NCI-H146 treated with DMSO at 0.1 percent for 48 hours (cell line): ENCODE measurements at regions not wholly inside any gene's neighbourhood (a gene's known extent, or its start where the extent isn't known, plus 50 kb on each side); places are given as distances from the start of the nearest gene placed in this dataset.

Experiments used
- DNase-seq: peaks from one replicate; lab custom pipeline; 2025; ENCODE audit not compliant: unreplicated experiment; lab: John Stamatoyannopoulos, UW

DNA sequence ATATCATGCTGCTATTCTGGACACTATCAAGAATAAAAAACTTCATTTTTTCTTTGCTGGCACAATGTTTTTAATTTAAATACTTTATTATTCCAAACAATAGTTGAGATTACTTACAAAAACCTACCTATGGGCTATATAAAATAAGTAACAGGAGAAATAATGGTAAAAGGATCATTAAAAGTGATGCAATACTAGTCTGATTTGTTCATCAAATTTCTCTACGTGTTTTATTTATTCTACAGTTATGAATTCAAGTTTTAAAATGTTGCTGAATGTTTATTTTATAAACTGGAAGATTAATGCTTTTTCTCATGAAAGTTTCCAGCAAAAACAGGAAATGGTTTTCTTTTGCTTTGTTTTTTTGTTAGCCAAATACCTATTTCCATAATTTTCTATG is 662.4 kb upstream of the BRINP3 start:
- no peak for DNase-seq

- no peak for DNase-seq
Measured at GRCh38 chr1:191142748-191143147, 665.1 kb upstream of the BRINP3 start.

DNA sequence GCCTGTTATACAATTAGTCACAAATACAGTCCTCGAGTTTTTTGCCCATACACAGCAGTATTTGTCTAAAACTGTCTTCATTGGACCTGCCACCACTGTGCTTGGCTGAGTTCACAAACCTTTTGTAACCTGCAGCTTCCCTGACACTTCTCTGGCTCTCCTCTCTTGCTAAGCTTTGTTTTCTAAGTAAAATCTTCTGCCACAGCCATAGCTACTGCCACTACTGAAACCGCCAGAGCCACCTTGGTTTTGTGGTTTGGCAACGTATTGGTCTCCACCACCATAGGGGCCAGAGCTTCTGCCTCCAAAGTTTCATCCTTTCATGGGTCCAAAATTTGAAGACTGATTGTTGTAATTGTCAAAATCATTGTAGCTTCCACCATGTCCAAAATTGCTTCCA is 668.2 kb upstream of the BRINP3 start:
- no peak for DNase-seq

- DNase-seq: peak; percentile 40
Measured at GRCh38 chr1:191151321-191151807, 673.7 kb upstream of the BRINP3 start.

DNA sequence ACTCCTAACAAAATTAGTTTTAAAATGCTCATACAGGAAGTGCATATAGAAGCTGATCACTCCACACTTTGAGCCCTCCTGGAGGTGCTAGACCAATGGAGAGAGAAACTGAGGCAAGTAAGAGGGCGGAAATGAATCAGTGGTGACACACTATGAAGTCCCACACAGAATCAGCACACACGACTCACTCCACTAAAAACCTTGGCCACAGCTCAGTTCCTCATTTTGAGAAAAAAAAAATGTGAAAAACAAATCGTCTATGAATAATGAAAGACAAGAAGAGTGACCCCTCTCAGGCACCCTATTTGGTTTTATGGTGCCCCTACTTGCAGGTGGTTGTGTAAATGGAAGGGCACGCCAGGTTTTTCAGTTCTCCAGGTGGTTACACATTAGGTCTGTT is 675.1 kb upstream of the BRINP3 start:
- DNase-seq: no peak

DNA sequence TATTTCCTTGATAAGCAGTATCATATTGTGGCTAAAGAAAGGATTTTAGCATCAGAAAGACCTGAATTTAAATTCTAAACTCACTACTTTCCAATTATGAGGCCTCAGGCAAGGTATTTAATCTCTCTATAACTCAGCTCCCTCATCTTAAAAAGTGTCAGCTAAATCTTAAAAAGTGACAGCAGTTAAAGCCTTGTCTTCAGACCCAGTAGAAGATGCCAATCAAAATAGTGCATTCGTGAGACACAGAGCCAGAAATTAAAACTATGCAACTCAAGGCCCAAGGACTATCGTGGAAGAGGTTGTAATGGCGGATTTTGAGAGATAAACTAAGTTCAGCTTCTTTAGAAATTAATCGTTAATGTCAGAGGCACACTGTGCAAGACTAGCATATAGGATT is 677.5 kb upstream of the BRINP3 start:
- no peak for DNase-seq

DNA sequence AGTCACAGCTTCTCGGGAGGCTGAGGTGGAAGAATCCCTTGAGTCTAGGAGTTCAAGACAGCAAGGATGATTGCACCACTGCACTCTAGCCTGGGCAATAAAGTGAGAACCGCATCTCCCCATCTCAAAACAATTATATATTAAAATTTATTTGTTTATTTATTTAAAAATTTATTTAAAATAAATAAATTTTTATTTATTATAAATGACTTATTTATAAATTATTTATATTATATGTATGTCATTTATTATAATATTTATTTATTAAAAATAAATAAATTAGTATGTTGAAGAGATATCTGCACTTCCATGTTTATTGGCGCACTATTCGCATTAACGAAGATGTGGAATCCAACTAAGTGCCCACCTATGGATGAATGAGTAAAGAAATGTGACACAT is 683.2 kb upstream of the BRINP3 start:
- no peak for DNase-seq

DNA sequence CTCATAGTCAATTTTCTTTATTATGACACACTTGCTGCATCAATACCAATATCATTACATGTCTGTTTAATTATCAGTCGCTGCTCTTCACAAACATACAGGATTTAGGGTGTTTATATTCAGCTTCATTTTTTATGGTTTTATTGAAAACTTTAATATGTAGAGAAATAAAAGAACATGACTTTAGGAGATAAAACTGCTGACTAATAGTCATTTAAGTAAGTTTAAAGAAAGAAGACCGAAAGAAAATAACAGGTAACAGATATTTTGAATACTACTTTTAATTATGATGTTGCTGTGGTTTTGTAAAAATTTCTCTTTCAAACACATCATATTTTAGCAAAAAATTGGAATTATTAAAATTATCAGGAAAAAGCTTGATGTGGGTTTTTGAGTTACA is 685.1 kb upstream of the BRINP3 start:
- DNase-seq: no peak

DNA sequence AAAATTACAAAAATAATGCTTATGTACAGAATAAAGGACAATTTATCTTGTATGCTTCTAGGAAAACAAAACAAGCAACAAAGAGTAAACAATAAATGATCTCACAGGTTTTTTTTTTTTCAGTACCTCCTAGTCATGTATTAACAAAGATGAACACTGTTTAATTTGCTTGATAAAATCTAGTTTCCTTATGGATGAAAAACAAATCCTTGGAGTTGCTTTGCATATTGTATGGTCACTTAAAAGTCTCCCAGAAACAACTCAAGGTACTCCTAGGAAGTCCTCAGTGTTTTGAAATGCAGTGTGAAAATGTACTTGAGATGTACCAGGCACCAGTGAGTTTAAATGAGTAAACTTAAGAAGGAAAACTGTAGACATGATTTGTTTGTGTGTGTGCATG is 686.0 kb upstream of the BRINP3 start:
- no peak for DNase-seq

DNA sequence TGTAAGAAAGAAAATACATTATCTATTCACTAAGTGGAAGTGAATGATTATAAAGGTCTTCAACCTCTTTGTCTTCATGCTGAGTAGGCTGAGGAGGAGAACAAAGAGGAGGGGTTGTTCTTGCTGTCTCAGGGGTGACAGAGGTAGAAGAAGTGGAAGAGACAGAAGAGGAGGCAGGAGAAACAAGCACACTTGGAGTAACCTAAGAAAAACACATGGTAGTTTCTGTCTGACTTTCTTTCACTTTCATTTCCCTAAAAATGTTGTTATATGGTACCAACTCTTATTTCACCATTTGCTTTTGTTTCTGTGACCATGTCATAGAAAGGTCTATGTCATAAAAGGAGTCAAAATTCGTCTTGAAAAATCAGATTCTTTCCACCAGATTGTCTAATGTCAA is 696.6 kb upstream of the BRINP3 start:
- no peak for DNase-seq

DNA sequence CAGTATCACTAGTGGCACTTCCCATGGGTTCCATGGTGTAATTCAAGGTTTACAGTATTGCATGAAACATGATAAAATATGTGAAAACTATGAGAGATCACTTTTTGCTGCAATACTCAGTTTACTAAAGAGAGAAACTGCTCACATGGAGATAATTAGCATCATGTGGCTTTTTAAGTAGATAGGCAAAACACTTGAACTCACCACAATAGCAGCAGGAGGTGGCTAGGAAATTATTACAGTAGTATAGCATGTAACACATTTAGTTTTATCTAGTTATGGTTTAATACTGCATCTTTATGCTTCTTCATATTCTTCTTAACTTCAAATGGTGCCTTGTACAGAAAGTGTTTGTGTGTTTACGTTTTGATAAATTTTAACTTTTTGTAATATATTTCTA is 698.5 kb upstream of the BRINP3 start:
- DNase-seq: no peak

DNA sequence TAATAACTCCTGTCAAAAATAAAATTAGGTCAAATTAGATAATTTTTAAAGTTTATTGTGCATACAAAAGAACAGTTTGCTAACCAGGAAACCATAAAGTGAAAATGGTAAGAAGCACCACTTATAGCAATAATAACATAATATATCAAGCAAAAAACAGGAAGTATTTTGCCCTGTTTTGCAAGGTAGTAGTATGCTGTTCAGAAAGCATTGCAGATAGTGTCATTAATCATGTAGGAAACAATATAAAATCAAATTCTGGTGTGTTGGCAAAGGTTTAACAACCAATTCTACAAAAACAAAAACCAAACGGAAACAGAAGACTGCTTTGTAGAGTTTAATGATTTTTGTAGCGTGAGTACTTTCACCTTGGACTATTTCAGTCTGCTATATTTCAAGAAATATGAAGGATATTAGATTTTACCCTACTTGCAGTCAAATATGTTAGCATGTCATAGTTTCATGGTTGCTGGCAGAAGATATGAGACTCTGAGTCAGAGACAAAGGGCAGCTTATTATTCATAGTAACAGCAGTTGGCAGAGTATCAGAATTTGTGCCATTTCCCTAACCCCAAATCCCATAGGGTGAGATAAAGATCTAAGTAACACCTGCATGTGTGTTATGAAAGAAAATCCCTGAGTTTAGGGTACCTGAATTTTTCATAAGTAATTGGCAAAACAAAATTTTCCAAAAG is 729.0 kb upstream of the BRINP3 start:
- DNase-seq: no peak

DNA sequence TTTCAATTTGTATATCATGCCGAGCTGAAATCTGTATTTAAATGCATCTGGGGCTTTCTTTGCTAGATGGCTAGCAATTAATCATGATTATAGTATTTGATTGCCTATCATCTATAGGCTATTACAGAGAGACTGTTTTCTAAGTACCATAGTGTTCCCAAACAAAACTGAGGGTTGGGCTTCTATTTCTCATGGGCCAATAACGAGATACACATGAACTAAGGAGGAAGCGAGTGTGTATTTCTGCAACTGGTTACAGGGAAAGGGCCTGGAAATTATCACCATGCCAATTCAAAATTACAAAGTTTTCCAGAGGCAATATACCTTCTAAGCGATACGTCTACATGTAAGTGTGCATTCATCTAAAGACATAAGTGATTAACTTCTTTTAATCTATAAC is 744.5 kb upstream of the BRINP3 start:
- DNase-seq: peak; percentile 24

DNA sequence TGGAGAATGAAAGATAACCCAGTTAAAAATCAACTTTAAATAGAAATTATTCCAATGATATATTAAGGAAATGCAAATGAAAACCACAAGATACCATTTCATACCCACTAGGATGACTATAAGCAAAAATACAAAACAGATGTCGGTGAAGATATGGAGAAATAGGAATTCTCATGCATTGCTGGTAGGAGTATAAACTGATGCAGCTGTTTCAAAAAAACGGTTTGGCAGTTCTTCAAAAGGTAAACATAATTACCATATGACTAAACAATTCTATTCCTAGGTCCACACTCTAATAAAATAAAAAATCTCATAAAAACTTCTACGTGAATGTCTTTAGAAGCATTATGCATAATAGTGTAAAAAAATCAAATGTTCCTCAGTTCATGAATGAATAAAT is 763.3 kb upstream of the BRINP3 start:
- no peak for DNase-seq

DNA sequence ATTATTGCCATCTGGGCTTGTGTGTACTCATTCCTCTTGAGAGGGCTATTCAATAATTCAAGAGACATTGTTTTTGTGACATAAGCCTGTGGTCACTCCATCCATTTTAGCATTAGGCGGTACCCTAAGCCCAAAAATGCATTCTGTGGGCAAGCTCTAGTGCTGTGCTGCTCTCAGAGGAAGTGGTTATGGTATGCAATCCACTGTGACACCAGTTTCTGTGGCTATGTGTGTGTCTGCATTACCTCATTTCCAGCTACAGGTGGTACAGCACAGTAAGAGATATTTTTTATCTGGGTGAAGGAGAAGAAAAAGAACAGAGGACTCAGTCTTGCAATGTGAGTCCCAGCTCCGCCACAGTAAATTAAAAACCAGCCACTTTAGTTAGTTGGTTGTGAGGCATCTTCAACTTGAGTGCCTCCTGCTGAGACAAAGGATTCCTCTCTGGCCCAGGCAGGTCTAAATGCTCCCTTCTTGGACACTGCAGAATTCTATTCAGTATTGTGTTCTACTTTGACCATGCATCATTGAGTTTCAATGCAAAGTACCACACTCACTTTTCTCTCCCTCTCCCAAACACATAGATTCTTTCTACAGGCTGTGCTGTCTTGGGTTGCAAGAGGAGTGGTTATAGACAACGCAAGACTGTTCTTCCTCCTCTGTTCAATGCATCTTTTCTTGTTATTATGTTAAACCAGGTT is 777.8 kb upstream of the BRINP3 start:
- DNase-seq: no peak

DNA sequence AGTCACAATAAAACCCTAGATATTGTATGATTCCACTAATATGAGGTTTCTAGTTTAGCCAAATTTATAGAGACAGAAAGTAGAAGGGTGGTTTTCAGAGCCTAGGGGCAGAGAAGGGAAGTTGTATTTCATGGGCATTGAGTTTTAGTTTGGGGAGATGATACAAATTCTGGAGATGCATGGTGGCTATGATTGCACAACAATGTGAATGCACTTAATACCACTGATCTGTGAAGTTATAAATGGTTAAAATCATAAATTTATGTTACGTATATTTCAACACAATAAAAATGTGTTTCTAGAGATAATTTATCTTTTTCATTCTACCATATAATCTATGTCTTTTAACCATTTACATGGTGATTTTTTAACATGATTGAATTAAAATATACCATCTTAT is 779.3 kb upstream of the BRINP3 start:
- DNase-seq: no peak

DNA sequence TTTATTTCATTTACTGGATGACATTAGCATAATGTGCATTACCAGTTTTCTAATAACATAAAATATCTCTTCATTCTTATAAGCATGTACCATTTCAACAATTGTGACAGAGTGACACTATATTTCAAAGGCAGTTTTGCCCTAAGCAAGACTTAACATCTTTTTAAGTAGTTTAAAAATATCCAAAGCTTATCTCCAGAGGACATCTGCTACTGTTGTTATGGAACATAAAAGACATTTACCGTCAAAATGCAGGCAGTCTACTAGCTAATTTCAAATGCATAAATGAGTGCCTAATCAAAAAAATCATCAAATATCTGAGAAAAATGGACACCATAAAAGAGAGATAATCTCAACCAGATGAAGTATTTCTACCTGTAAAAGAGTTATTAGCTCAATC is 782.4 kb upstream of the BRINP3 start:
- DNase-seq: no peak

DNA sequence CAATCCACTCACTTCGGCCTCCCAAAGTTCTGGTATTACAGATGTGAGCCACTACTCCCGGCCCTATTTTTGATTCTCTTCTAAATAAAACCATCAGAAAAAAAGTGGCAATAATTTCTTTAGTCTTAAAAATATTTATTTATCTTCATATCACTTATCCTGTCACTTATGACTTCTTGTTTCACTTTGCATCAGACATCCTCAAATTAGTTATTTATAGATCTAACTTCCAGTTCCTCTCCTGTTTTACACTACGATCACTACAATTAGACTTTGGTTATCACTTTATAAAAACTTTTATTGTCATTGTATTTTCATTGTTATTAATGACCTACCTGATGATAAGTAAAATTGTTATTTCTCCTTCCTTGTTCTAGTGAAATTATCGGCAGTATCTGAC is 783.4 kb upstream of the BRINP3 start:
- no peak for DNase-seq

- DNase-seq: no peak
Measured at GRCh38 chr1:191279266-191279800, 801.7 kb upstream of the BRINP3 start.

GRCh38 chr1:191284175-191284574 is 806.5 kb upstream of the BRINP3 start:
- no peak for DNase-seq

- peak; percentile 26 for DNase-seq
Measured at GRCh38 chr1:191290441-191290840, 812.8 kb upstream of the BRINP3 start.

DNA sequence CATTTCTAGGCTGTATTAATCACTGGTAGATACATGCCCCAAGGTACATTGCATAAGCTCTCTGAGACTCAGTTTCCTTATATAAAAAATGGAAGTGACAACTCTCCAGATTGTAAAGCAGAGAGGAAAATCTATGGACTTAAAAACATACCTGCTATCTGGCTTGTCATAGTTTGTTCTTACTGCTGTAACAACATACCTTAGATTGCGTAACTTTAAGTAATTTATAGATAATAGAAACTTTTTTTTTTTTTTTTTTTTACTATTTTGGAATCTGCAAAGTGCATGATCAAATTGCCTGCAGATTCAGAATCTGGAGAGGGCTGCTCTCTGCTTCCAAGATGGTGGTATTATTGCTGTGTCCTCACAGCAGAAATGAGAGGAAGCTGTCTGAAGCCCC is 827.7 kb upstream of the BRINP3 start:
- no peak for DNase-seq

DNA sequence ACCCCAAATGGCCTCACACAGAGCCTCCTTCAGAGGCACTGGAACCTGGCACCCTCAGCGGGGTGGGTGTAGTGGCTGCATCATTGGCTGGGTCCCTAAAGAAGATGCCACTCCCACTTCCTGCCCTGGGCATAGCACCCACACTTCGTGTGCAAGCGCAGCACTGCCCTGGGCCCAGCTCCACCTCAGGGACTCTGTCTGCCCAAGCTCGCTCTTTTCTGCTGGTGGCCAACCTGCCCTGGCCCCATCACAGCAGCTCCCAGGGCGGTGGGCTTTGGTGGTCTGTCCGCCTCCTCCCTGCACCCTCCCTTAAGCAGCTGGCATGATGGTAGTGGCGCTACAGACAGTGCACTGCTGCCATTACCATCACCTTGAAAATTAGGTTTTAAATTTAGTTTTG is 829.3 kb upstream of the BRINP3 start:
- no peak for DNase-seq
